Astrocyte (in vitro differentiated cells and primary cell): ENCODE measurements at regions not wholly inside any gene's neighbourhood (a gene's known extent, or its start where the extent isn't known, plus 50 kb on each side); places are given as distances from the start of the nearest gene placed in this dataset.

Experiments
- EZH2 ChIP-seq: IDR thresholded peaks from 2 replicates; pipeline ENCODE4 v1.6.1; 2012; ENCODE audit warnings: mild to moderate bottlenecking, low read length, inconsistent platforms; ENCODE audit not compliant: insufficient read depth
- TF ChIP-seq, protein P1 (sequence below): IDR thresholded peaks from 2 replicates; pipeline ENCODE4 v1.5.1; 2011; ENCODE audit warnings: low read depth, mild to moderate bottlenecking, inconsistent platforms, low read length, moderate library complexity; ENCODE audit not compliant: insufficient read depth

DNA sequence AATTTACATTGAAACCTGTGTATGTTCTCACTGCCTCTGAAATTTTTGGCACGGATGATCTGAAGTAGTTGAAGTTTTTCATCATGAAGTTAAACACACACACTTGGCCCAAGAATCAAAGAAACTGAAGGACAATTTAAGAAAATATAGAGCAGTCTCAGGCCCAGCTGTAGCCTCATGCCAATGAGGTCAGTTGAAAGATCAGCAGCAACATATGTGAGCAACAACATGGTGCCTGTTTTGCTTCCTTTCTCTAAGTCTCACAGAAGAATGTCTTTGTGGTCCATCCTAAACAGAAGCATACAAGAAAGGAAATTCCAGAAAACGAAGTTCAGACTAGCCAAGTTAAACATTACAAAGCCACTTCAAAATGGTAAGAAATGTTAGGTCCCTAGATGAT is 1737.2 kb downstream of the MAT2B start:
- TF ChIP-seq, protein P1, sequence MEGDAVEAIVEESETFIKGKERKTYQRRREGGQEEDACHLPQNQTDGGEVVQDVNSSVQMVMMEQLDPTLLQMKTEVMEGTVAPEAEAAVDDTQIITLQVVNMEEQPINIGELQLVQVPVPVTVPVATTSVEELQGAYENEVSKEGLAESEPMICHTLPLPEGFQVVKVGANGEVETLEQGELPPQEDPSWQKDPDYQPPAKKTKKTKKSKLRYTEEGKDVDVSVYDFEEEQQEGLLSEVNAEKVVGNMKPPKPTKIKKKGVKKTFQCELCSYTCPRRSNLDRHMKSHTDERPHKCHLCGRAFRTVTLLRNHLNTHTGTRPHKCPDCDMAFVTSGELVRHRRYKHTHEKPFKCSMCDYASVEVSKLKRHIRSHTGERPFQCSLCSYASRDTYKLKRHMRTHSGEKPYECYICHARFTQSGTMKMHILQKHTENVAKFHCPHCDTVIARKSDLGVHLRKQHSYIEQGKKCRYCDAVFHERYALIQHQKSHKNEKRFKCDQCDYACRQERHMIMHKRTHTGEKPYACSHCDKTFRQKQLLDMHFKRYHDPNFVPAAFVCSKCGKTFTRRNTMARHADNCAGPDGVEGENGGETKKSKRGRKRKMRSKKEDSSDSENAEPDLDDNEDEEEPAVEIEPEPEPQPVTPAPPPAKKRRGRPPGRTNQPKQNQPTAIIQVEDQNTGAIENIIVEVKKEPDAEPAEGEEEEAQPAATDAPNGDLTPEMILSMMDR, result no peak
- TF ChIP-seq EZH2, result no peak
